PC-3 (cell line): ENCODE measurements at regions not wholly inside any gene's neighbourhood (a gene's known extent, or its start where the extent isn't known, plus 50 kb on each side); places are given as distances from the start of the nearest gene placed in this dataset.
A peak's percentile ranks its signal among the peaks of the same experiment; 100 is the strongest.

ENCODE experiments used
- ATAC-seq: fragments of 200-7000 bp; cut with Tn5 transposase; 2 replicates; pipeline ENCODE4 v1.9.1; 2020; ENCODE audit warnings: mild to moderate bottlenecking, moderate library complexity
- BruUV-seq: library from RNA; stranded (reverse); fragments of 400-500 nt; replicated peaks from 2 replicates; lab custom pipeline; 2021; lab: Mats Ljungman, UMichigan
- CTCF ChIA-PET: fragments of 300-600 bp; sonication (Branson Sonifier 250); formaldehyde crosslinking; loops from one replicate; lab custom pipeline; 2022; ENCODE audit warnings: antibody characterized with exemption; lab: Charles Lee
- POLR2A ChIA-PET: fragments of 300-600 bp; sonication (Branson Sonifier 250); formaldehyde crosslinking; loops from one replicate; lab custom pipeline; 2022; ENCODE audit warnings: antibody characterized with exemption; ENCODE audit not compliant: unreplicated experiment; lab: Charles Lee
- DNase-seq: peaks from one replicate; pipeline ENCODE4 v3.0.0-alpha.2; 2015
- H2AFZ ChIP-seq: fragments of 300-600 bp; sonication (generic); 2 replicates; pipeline ENCODE4 v1.6.0; 2016; ENCODE audit warnings: antibody characterized with exemption, low read length
- H3F3A ChIP-seq: fragments of 300-600 bp; sonication (generic); one replicate; pipeline ENCODE4 v1.6.0; 2017; ENCODE audit warnings: antibody characterized with exemption, low read length, control low read depth, mild to moderate bottlenecking; ENCODE audit not compliant: unreplicated experiment
- H3K27ac ChIP-seq: fragments of 300-600 bp; sonication (generic); 2 replicates; pipeline ENCODE4 v1.5.1; 2016; ENCODE audit warnings: mild to moderate bottlenecking, low read length
- H3K27me3 ChIP-seq: fragments of 300-600 bp; sonication (generic); 2 replicates; pipeline ENCODE4 v1.6.1; 2016; ENCODE audit warnings: low read length, mixed read lengths
- H3K36me3 ChIP-seq: fragments of 300-600 bp; sonication (generic); 2 replicates; pipeline ENCODE4 v1.6.1; 2016; ENCODE audit warnings: low read depth, mixed run types, low read length, mixed read lengths
- H3K4me1 ChIP-seq: fragments of 300-600 bp; sonication (generic); 2 replicates; pipeline ENCODE4 v1.5.1; 2016; ENCODE audit warnings: low read length; ENCODE audit not compliant: insufficient read depth
- H3K4me2 ChIP-seq: fragments of 300-600 bp; sonication (generic); 2 replicates; pipeline ENCODE4 v1.6.0; 2016; ENCODE audit warnings: low read length
- H3K4me3 ChIP-seq: fragments of 300-600 bp; sonication (generic); 2 replicates; pipeline ENCODE4 v1.5.1; 2016; ENCODE audit warnings: mild to moderate bottlenecking, low read length, mixed read lengths
- H3K79me2 ChIP-seq: fragments of 300-600 bp; sonication (generic); 2 replicates; pipeline ENCODE4 v1.6.1; 2017; ENCODE audit warnings: low read length, mixed read lengths
- H3K9ac ChIP-seq: fragments of 300-600 bp; sonication (generic); 2 replicates; pipeline ENCODE4 v1.6.0; 2016; ENCODE audit warnings: mild to moderate bottlenecking, low read length
- H3K9me2 ChIP-seq: fragments of 300-600 bp; sonication (generic); replicated peaks from 2 replicates; pipeline ENCODE4 v1.6.1; 2016; ENCODE audit warnings: mixed run types, low read length, mixed read lengths
- H3K9me3 ChIP-seq: fragments of 300-600 bp; sonication (generic); 2 replicates; pipeline ENCODE4 v1.6.1; 2016; ENCODE audit warnings: low read length, mixed read lengths
- H4K20me1 ChIP-seq: fragments of 300-600 bp; sonication (generic); 2 replicates; pipeline ENCODE4 v1.6.1; 2016; ENCODE audit warnings: low read length, mixed read lengths
- CTCF ChIP-seq: fragments of 300-600 bp; sonication (generic); conservative IDR thresholded peaks from 2 replicates; pipeline ENCODE4 v1.5.1; 2017; ENCODE audit warnings: antibody characterized with exemption, low read depth, mild to moderate bottlenecking, low read length
- EZH2 ChIP-seq: fragments of 300-600 bp; sonication (generic); IDR thresholded peaks from one replicate; pipeline ENCODE4 v1.6.1; 2017; ENCODE audit warnings: antibody characterized with exemption, mild to moderate bottlenecking, low read length; ENCODE audit not compliant: unreplicated experiment
- EZH2phosphoT487 ChIP-seq: fragments of 300-600 bp; sonication (generic); IDR thresholded peaks from 2 replicates; pipeline ENCODE4 v1.6.1; 2018; ENCODE audit warnings: mild to moderate bottlenecking, antibody characterized with exemption, low read length, borderline replicate concordance
- intact Hi-C: fragments of 100-400 bp; cut with micrococcal nuclease; formaldehyde crosslinking; loops from 2 replicates; pipeline ENCODE4 v1.9.0; 2023

GRCh38 chr6:80527552-80528052, 421.1 kb downstream of the BCKDHB start:
- no peaks in the 10 kb centered on the region for H3K27me3 ChIP-seq
- no peaks in the 10 kb centered on the region for H3F3A ChIP-seq
- BruUV-seq = no TSS peak
- ATAC-seq = peak; percentile 98
- peak overlapping the region; percentile 47; the same call in 1 of the 2 replicates for H2AFZ ChIP-seq
- DNase-seq = peak; percentile 86
- no peaks in the 10 kb centered on the region for H3K9me2 ChIP-seq
- H3K4me2 ChIP-seq = peak overlapping the region; percentile 52
- H4K20me1 ChIP-seq = no peaks in the 10 kb centered on the region
- no peaks in the 10 kb centered on the region for H3K36me3 ChIP-seq
- CTCF ChIA-PET = no interaction called here
- H3K79me2 ChIP-seq = no peaks in the 10 kb centered on the region
- intact Hi-C loops = loop anchor here (5.0 kb wide), 1 partner anchor 80 kb away; no protein-coding TSS in a partner anchor
- TF ChIP-seq EZH2phosphoT487 (no peak), EZH2 (no peak), CTCF (no peak)
- H3K27ac ChIP-seq = peak overlapping the region; percentile 61
- no peak overlapping the region; the same call in 1 of the 2 replicates for H3K9ac ChIP-seq
- POLR2A ChIA-PET = no interaction called here
- H3K9me3 ChIP-seq = no peaks in the 10 kb centered on the region
- H3K4me3 ChIP-seq = no peak overlapping the region
- H3K4me1 ChIP-seq = peaks cover 20% of the 10 kb centered on the region

GRCh38 chr6:80523531-80523997, 417.1 kb downstream of the BCKDHB start:
- no peaks in the 10 kb centered on the region for H3K36me3 ChIP-seq
- no peak overlapping the region for H3K4me2 ChIP-seq
- H3K27me3 ChIP-seq = no peaks in the 10 kb centered on the region
- POLR2A ChIA-PET = no interaction called here
- no peaks in the 10 kb centered on the region for H3K79me2 ChIP-seq
- no peaks in the 10 kb centered on the region for H3K9me2 ChIP-seq
- intact Hi-C loops = no loop called here
- TF ChIP-seq CTCF (no peak), EZH2phosphoT487 (no peak), EZH2 (no peak)
- no TSS peak for BruUV-seq
- CTCF ChIA-PET = no interaction called here
- H3F3A ChIP-seq = no peaks in the 10 kb centered on the region
- ATAC-seq (no peak), DNase-seq (no peak)
- H2AFZ ChIP-seq = no peak overlapping the region
- no peak overlapping the region for H3K27ac ChIP-seq
- H3K9me3 ChIP-seq = no peaks in the 10 kb centered on the region
- H3K4me1 ChIP-seq = peaks cover 27% of the 10 kb centered on the region
- H3K4me3 ChIP-seq = no peak overlapping the region
- no peak overlapping the region for H3K9ac ChIP-seq
- H4K20me1 ChIP-seq = no peaks in the 10 kb centered on the region

GRCh38 chr6:80523010-80523409, 416.5 kb downstream of the BCKDHB start:
- DNase-seq (no peak), ATAC-seq (no peak)
- H3F3A ChIP-seq = no peaks in the 10 kb centered on the region
- BruUV-seq = no TSS peak
- no peaks in the 10 kb centered on the region for H3K9me3 ChIP-seq
- no peak overlapping the region for H2AFZ ChIP-seq
- no peaks in the 10 kb centered on the region for H3K27me3 ChIP-seq
- H4K20me1 ChIP-seq = no peaks in the 10 kb centered on the region
- H3K4me2 ChIP-seq = no peak overlapping the region
- no peak overlapping the region for H3K4me3 ChIP-seq
- no peaks in the 10 kb centered on the region for H3K36me3 ChIP-seq
- H3K4me1 ChIP-seq = peaks cover 22% of the 10 kb centered on the region
- H3K27ac ChIP-seq = no peak overlapping the region
- H3K9me2 ChIP-seq = no peaks in the 10 kb centered on the region
- ChIA-PET POLR2A (no interaction called here), CTCF (no interaction called here)
- H3K9ac ChIP-seq = no peak overlapping the region
- TF ChIP-seq CTCF (no peak), EZH2phosphoT487 (no peak), EZH2 (no peak)
- intact Hi-C loops = no loop called here
- H3K79me2 ChIP-seq = no peaks in the 10 kb centered on the region
